Panc1 (cell line): ENCODE measurements at regions not wholly inside any gene's neighbourhood (a gene's known extent, or its start where the extent isn't known, plus 50 kb on each side); places are given as distances from the start of the nearest gene placed in this dataset.

Source experiments
- ATAC-seq: fragments of 200-7000 bp; cut with Tn5 transposase; 2 replicates; pipeline ENCODE4 v1.9.1; 2020; ENCODE audit warnings: mild to moderate bottlenecking, moderate library complexity
- BruUV-seq: library from RNA; stranded (reverse); fragments of 400-500 nt; replicated peaks from 2 replicates; lab custom pipeline; 2021; lab: Mats Ljungman, UMichigan
- CTCF ChIA-PET: fragments of 300-600 bp; sonication (Branson Sonifier 250); formaldehyde crosslinking; loops from one replicate; lab custom pipeline; 2022; ENCODE audit warnings: antibody characterized with exemption; lab: Charles Lee
- POLR2A ChIA-PET: fragments of 300-600 bp; sonication (Branson Sonifier 250); formaldehyde crosslinking; loops from one replicate; lab custom pipeline; 2022; ENCODE audit warnings: antibody characterized with exemption; lab: Charles Lee
- DNase-seq: peaks from one replicate; pipeline ENCODE4 v3.0.0-alpha.2; 2010; ENCODE audit warnings: low read depth, low spot score
- H3K27ac ChIP-seq: 2 replicates; pipeline ENCODE4 v1.5.1; 2011; ENCODE audit warnings: mild to moderate bottlenecking, low read length, inconsistent platforms
- H3K27me3 ChIP-seq: fragments of 200-500 bp; sonication (Bioruptor generic); 2 replicates; pipeline ENCODE4 v1.6.0; 2014; ENCODE audit warnings: low read length, inconsistent platforms; ENCODE audit not compliant: control insufficient read depth, insufficient read depth
- H3K36me3 ChIP-seq: fragments of 200-500 bp; sonication (Bioruptor generic); 2 replicates; pipeline ENCODE4 v1.5.1; 2014; ENCODE audit warnings: inconsistent platforms, mild to moderate bottlenecking, low read length, moderate library complexity; ENCODE audit not compliant: control insufficient read depth, insufficient read depth
- H3K4me1 ChIP-seq: 2 replicates; pipeline ENCODE4 v1.5.1; 2011; ENCODE audit warnings: inconsistent platforms, mild to moderate bottlenecking, low read length, moderate library complexity; ENCODE audit not compliant: control insufficient read depth, insufficient read depth
- H3K4me3 ChIP-seq, 2 experiments: 2 replicates each; pipeline ENCODE4 v1.5.1; 2011 to 2012; ENCODE audit warnings: low read depth in 2 of 2, low read length in 2 of 2, mild to moderate bottlenecking in 2 of 2, inconsistent platforms in 1 of 2, moderate library complexity in 1 of 2
- H3K9me3 ChIP-seq: fragments of 200-500 bp; sonication (Bioruptor generic); 2 replicates; pipeline ENCODE4 v1.5.1; 2014; ENCODE audit warnings: low read depth, mild to moderate bottlenecking, inconsistent platforms, low read length, moderate library complexity; ENCODE audit not compliant: control insufficient read depth, insufficient read depth
- CTCF ChIP-seq: fragments of 450-650 bp; IDR thresholded peaks from 2 replicates; pipeline ENCODE4 v1.5.1; 2017; ENCODE audit warnings: mild to moderate bottlenecking
- POLR2AphosphoS5 ChIP-seq: IDR thresholded peaks from 2 replicates; pipeline ENCODE4 v1.6.1; 2012; ENCODE audit warnings: mild to moderate bottlenecking, low read depth, low read length, moderate library complexity
- REST ChIP-seq, 2 experiments: IDR thresholded peaks; 2 replicates each; pipeline ENCODE4 v1.6.1; 2011 to 2012; ENCODE audit warnings: low read depth in 2 of 2, control low read depth in 1 of 2, low read length in 1 of 2, mild to moderate bottlenecking in 1 of 2, moderate library complexity in 1 of 2; ENCODE audit not compliant: insufficient read depth in 1 of 2
- SIN3A ChIP-seq: IDR thresholded peaks from 2 replicates; pipeline ENCODE4 v1.6.1; 2012; ENCODE audit warnings: low read depth, mild to moderate bottlenecking, low read length, moderate library complexity, borderline replicate concordance; ENCODE audit not compliant: insufficient read depth
- TCF7L2 ChIP-seq: IDR thresholded peaks from 2 replicates; pipeline ENCODE4 v1.6.1; 2011; ENCODE audit warnings: mild to moderate bottlenecking, low read depth, low read length, inconsistent platforms
- in situ Hi-C: cut with HindIII; loops from 2 replicates; pipeline ENCODE4 v1.10.0; 2016; ENCODE audit warnings: low sequenced_read_pairs, low pct_unique_long_range_greater_than_20kb
- intact Hi-C: fragments of 100-400 bp; cut with micrococcal nuclease; formaldehyde crosslinking; loops from one replicate; pipeline ENCODE4 v1.10.0; 2022; ENCODE audit not compliant: unreplicated experiment

- H3K27me3 ChIP-seq: no peaks in the 10 kb centered on the region
- CTCF ChIA-PET: no interaction called here
- no TSS peak for BruUV-seq
- ATAC-seq (no peak), DNase-seq (no peak)
- in situ Hi-C loops: no loop called here
- TF ChIP-seq POLR2AphosphoS5 (no peak), REST (IDR thresholded peaks at IDR 0.05; ENCODE audit: insufficient read depth in 1 of 2, low read depth in 2 of 2, low read length in 1 of 2) (no peak), TCF7L2 (no peak), CTCF (no peak), SIN3A (no peak)
- no peak overlapping the region for H3K27ac ChIP-seq
- POLR2A ChIA-PET: no interaction called here
- H3K36me3 ChIP-seq: no peaks in the 10 kb centered on the region
- H3K4me3 ChIP-seq: no peak overlapping the region
- H3K9me3 ChIP-seq: no peaks in the 10 kb centered on the region
- intact Hi-C loops: no loop called here
- H3K4me1 ChIP-seq: no peaks in the 10 kb centered on the region
Measured at GRCh38 chrX:14291666-14292500, 237.5 kb upstream of the GLRA2 start.

- intact Hi-C loops: no loop called here
- TF ChIP-seq SIN3A (no peak), REST (IDR thresholded peaks at IDR 0.05; ENCODE audit: insufficient read depth in 1 of 2, low read depth in 2 of 2, low read length in 1 of 2) (no peak), CTCF (no peak), POLR2AphosphoS5 (no peak), TCF7L2 (no peak)
- no peak overlapping the region for H3K27ac ChIP-seq
Measured at GRCh38 chrX:14290335-14290734, 239.0 kb upstream of the GLRA2 start.

More at GRCh38 chrX:14290335-14290734, 239.0 kb upstream of the GLRA2 start:
- BruUV-seq: no TSS peak
- Histone ChIP-seq H3K9me3 (no peaks in the 10 kb centered on the region), H3K4me3 (no peak overlapping the region), H3K36me3 (no peaks in the 10 kb centered on the region), H3K27me3 (no peaks in the 10 kb centered on the region), H3K4me1 (no peaks in the 10 kb centered on the region)
- in situ Hi-C loops: no loop called here
- no peak for ATAC-seq
- DNase-seq: no peak
- POLR2A ChIA-PET: no interaction called here
- CTCF ChIA-PET: no interaction called here
